Adrenal gland (tissue), 9 donors: ENCODE measurements at regions not wholly inside any gene's neighbourhood (a gene's known extent, or its start where the extent isn't known, plus 50 kb on each side); places are given as distances from the start of the nearest gene placed in this dataset.

Experiments used
- DNase-seq, 7 donors: peaks; one replicate each; pipeline ENCODE4 v3.0.0-alpha.2; 2019 to 2020
- H3K27ac ChIP-seq, 5 donors: fragments of 200-600 bp; sonication (generic) in 4 of 5; 1 replicate in 3 of 5; 2 replicates in 2 of 5; pipeline versions ENCODE4 v1.5.1 to v1.8.0; 2016 to 2020; ENCODE audit warnings: mild to moderate bottlenecking in 1 of 5
- H3K27me3 ChIP-seq: fragments of 200-600 bp; 2 replicates; pipeline ENCODE4 v1.8.0; 2021
- H3K36me3 ChIP-seq, 2 donors: fragments of 200-600 bp; replicated peaks in 1 of 2; 1 replicate in 1 of 2; 2 replicates in 1 of 2; pipeline versions ENCODE4 v1.5.1 to v1.8.0; 2018 to 2022
- H3K4me1 ChIP-seq, 2 donors: fragments of 200-600 bp; replicated peaks in 1 of 2; 1 replicate in 1 of 2; 2 replicates in 1 of 2; pipeline versions ENCODE4 v1.5.1 to v1.8.0; 2018 to 2021
- H3K4me3 ChIP-seq, 4 donors: fragments of 200-600 bp; sonication (generic) in 3 of 4; one replicate each; pipeline ENCODE4 v1.5.1; 2016 to 2018
- H3K9me3 ChIP-seq, 3 donors: fragments of 200-600 bp; sonication (generic) in 1 of 3; replicated peaks in 1 of 3; 1 replicate in 2 of 3; 2 replicates in 1 of 3; pipeline versions ENCODE4 v1.5.1 to v1.8.0; 2016 to 2021
- POLR2A ChIP-seq, 2 donors: fragments of 450-650 bp; IDR thresholded peaks; one replicate each; pipeline ENCODE4 v1.6.1; 2017; ENCODE audit warnings: antibody characterized with exemption in 2 of 2, mild to moderate bottlenecking in 2 of 2, moderate library complexity in 1 of 2
- WGBS, 4 donors: extraction: QIAGEN DNeasy Blood & Tissue Kit in 2 of 4; methylation state at CpG; one replicate each; pipeline versions ENCODE4 v1.1.5 to v1.1.7; 2013 to 2017; 5-methylcytosine and 5-hydroxymethylcytosine counted together
- intact Hi-C, 2 donors: fragments of 100-400 bp; cut with DNase I; formaldehyde crosslinking; loops; one replicate each; pipeline versions ENCODE4 v1.14.1 to v1.15.0; 2022 to 2023
- TF ChIP-seq, protein P1 (sequence below), 6 experiments: fragments of 450-650 bp in 4 of 6; fragments of 200-600 bp in 2 of 6; sonication (generic) in 1 of 6; IDR thresholded peaks; 1 replicate in 5 of 6; 2 replicates in 1 of 6; pipeline versions ENCODE4 v1.5.1 to v1.8.0; 2016 to 2021; ENCODE audit warnings: antibody characterized with exemption in 6 of 6, mild to moderate bottlenecking in 2 of 6, moderate library complexity in 1 of 6
- donor health status: healthy with polysubstance abuse.
- donor health status: Bipolar disorder and iron deficiency.
- donor health status: DM: yes; HTN: yes; CAD: no.
- donor health status: DM: no; HTN: no; CAD: no.
- donor health status: DM: no; HTN: no; CAD: no.

DNA sequence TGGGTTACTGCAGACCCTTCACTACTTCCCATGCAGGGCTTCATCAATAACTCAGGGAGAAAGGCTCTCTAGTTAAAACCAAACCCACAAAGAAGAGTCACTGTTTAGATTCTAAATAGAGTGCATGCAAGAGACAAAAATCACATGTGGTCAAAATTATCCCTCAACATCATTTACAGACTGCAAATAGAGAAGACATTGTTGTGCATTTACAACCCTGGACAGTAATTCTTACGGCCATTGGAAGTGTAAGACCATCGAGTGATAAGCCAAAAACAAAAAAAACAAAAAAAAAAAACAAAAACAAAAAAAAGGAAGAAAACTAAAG lies 93.4 kb downstream of the RASSF10 start:
- no peaks in the 10 kb centered on the region for H3K4me1 ChIP-seq
- H3K9me3 ChIP-seq: no peaks in the 10 kb centered on the region
- no peak overlapping the region for H3K4me3 ChIP-seq
- no peak for DNase-seq
- H3K27ac ChIP-seq: no peak overlapping the region
- TF ChIP-seq, protein P1, sequence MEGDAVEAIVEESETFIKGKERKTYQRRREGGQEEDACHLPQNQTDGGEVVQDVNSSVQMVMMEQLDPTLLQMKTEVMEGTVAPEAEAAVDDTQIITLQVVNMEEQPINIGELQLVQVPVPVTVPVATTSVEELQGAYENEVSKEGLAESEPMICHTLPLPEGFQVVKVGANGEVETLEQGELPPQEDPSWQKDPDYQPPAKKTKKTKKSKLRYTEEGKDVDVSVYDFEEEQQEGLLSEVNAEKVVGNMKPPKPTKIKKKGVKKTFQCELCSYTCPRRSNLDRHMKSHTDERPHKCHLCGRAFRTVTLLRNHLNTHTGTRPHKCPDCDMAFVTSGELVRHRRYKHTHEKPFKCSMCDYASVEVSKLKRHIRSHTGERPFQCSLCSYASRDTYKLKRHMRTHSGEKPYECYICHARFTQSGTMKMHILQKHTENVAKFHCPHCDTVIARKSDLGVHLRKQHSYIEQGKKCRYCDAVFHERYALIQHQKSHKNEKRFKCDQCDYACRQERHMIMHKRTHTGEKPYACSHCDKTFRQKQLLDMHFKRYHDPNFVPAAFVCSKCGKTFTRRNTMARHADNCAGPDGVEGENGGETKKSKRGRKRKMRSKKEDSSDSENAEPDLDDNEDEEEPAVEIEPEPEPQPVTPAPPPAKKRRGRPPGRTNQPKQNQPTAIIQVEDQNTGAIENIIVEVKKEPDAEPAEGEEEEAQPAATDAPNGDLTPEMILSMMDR (IDR thresholded peaks at IDR 0.05): no peak
- TF ChIP-seq POLR2A (IDR thresholded peaks at IDR 0.05): no peak
- WGBS, 4 donors: 65 to 69% (median 65%) methylated on average over 2 of the region's 2 CpGs
- no peaks in the 10 kb centered on the region for H3K36me3 ChIP-seq
- no peaks in the 10 kb centered on the region for H3K27me3 ChIP-seq
- intact Hi-C loops: no loop called here

GRCh38 chr11:13102865-13103539 lies 93.9 kb downstream of the RASSF10 start:
- DNase-seq: no peak
- TF ChIP-seq, protein P1 (IDR thresholded peaks at IDR 0.05): no peak
- TF ChIP-seq POLR2A (IDR thresholded peaks at IDR 0.05): no peak
- Histone ChIP-seq H3K36me3 (no peaks in the 10 kb centered on the region), H3K4me3 (no peak overlapping the region), H3K4me1 (no peaks in the 10 kb centered on the region), H3K27me3 (no peaks in the 10 kb centered on the region), H3K27ac (no peak overlapping the region), H3K9me3 (no peaks in the 10 kb centered on the region)
- intact Hi-C loops: no loop called here
- WGBS, 4 donors: 54 to 65% (median 57%) methylated on average over 5 of the region's 5 CpGs

- TF ChIP-seq POLR2A (IDR thresholded peaks at IDR 0.05): no peak
- TF ChIP-seq, protein P1 (IDR thresholded peaks at IDR 0.05): no peak
- intact Hi-C loops: no loop called here
- H3K4me1 ChIP-seq: no peaks in the 10 kb centered on the region
- no peaks in the 10 kb centered on the region for H3K36me3 ChIP-seq
- no peaks in the 10 kb centered on the region for H3K27me3 ChIP-seq
- no peaks in the 10 kb centered on the region for H3K9me3 ChIP-seq
- DNase-seq: no peak
- no peak overlapping the region for H3K27ac ChIP-seq
- 40 to 62% (median 49%) methylated on average over 2 of the region's 2 CpGs for WGBS, 4 donors
- no peak overlapping the region for H3K4me3 ChIP-seq
Observed at GRCh38 chr11:13103962-13104554, 94.9 kb downstream of the RASSF10 start.

GRCh38 chr11:13104619-13105236 lies 95.6 kb downstream of the RASSF10 start:
- 62 to 74% (median 66%) methylated on average over 5 of the region's 5 CpGs for WGBS, 4 donors
- TF ChIP-seq POLR2A (IDR thresholded peaks at IDR 0.05): no peak
- TF ChIP-seq, protein P1 (IDR thresholded peaks at IDR 0.05): no peak

More at GRCh38 chr11:13104619-13105236, 95.6 kb downstream of the RASSF10 start:
- intact Hi-C loops: no loop called here
- Histone ChIP-seq H3K36me3 (no peaks in the 10 kb centered on the region), H3K4me3 (no peak overlapping the region), H3K27me3 (no peaks in the 10 kb centered on the region), H3K4me1 (no peaks in the 10 kb centered on the region), H3K27ac (no peak overlapping the region), H3K9me3 (no peaks in the 10 kb centered on the region)
- no peak for DNase-seq
